Spleen (tissue), 11 donors: ENCODE measurements at regions not wholly inside any gene's neighbourhood (a gene's known extent, or its start where the extent isn't known, plus 50 kb on each side); places are given as distances from the start of the nearest gene placed in this dataset.
A peak's percentile ranks its signal among the peaks of the same experiment; 100 is the strongest.

Experiments
- DNase-seq: peaks from one replicate; pipeline ENCODE4 v3.0.0-alpha.2; 2020
- H3K27ac ChIP-seq, 8 donors: fragments of 200-600 bp; sonication (generic) in 7 of 8; 1 replicate in 4 of 8; 2 replicates in 4 of 8; pipeline versions ENCODE4 v1.5.0 to v1.8.0; 2016 to 2021; ENCODE audit warnings: inconsistent platforms in 4 of 8, mild to moderate bottlenecking in 4 of 8, moderate library complexity in 1 of 8
- H3K27me3 ChIP-seq, 7 donors: fragments of 200-600 bp; sonication (generic) in 6 of 7; replicated peaks in 1 of 7; 1 replicate in 4 of 7; 2 replicates in 3 of 7; pipeline versions ENCODE4 v1.5.0 to v1.8.0; 2016 to 2021; ENCODE audit warnings: inconsistent platforms in 3 of 7, mild to moderate bottlenecking in 1 of 7
- H3K36me3 ChIP-seq, 6 donors: fragments of 200-600 bp; sonication (generic) in 5 of 6; 1 replicate in 4 of 6; 2 replicates in 2 of 6; pipeline versions ENCODE4 v1.5.0 to v1.8.0; 2016 to 2021; ENCODE audit warnings: inconsistent platforms in 2 of 6
- H3K4me1 ChIP-seq, 6 donors: fragments of 200-600 bp; sonication (generic) in 5 of 6; 1 replicate in 3 of 6; 2 replicates in 3 of 6; pipeline versions ENCODE4 v1.5.0 to v1.8.0; 2016 to 2021; ENCODE audit warnings: inconsistent platforms in 3 of 6
- H3K4me3 ChIP-seq, 8 donors: fragments of 200-600 bp; sonication (generic) in 7 of 8; 1 replicate in 4 of 8; 2 replicates in 4 of 8; pipeline versions ENCODE4 v1.5.0 to v1.8.0; 2016 to 2021; ENCODE audit warnings: inconsistent platforms in 4 of 8, mild to moderate bottlenecking in 4 of 8, moderate library complexity in 2 of 8
- H3K9me3 ChIP-seq, 8 donors: fragments of 200-600 bp; sonication (generic) in 7 of 8; 1 replicate in 4 of 8; 2 replicates in 4 of 8; pipeline versions ENCODE4 v1.5.0 to v1.8.0; 2016 to 2021; ENCODE audit warnings: inconsistent platforms in 4 of 8
- POLR2A ChIP-seq, 3 donors: fragments of 450-650 bp; IDR thresholded peaks; one replicate each; pipeline ENCODE4 v1.5.1; 2017; ENCODE audit warnings: antibody characterized with exemption in 3 of 3, mild to moderate bottlenecking in 1 of 3
- POLR2AphosphoS5 ChIP-seq, 3 donors: sonication (generic); formaldehyde crosslinking; IDR thresholded peaks; one replicate each; pipeline ENCODE4 v1.5.1; 2017; ENCODE audit warnings: antibody characterized with exemption in 3 of 3
- WGBS, 5 donors: extraction: QIAGEN DNeasy Blood & Tissue Kit in 3 of 5; methylation state at CpG; one replicate each; pipeline versions ENCODE4 v1.1.5 to v1.1.7; 2013 to 2018; 5-methylcytosine and 5-hydroxymethylcytosine counted together
- intact Hi-C: fragments of 100-400 bp; cut with DNase I; formaldehyde crosslinking; loops from one replicate; pipeline ENCODE4 v1.15.0; 2023; ENCODE audit warnings: low total_unique reads
- TF ChIP-seq, protein P1 (sequence below), 11 experiments: fragments of 200-600 bp in 7 of 11; fragments of 450-650 bp in 4 of 11; sonication (generic) in 4 of 11; IDR thresholded peaks in 8 of 11; conservative IDR thresholded peaks in 3 of 11; 1 replicate in 7 of 11; 2 replicates in 4 of 11; pipeline versions ENCODE4 v1.4.0 to v1.8.0; 2016 to 2021; ENCODE audit warnings: antibody characterized with exemption in 11 of 11, inconsistent platforms in 4 of 11, mild to moderate bottlenecking in 1 of 11
- donor health status: healthy with polysubstance abuse.
- donor health status: DM: no; HTN: no; CAD: no; lungs with moderate emphysema.
- donor health status: DM: no; HTN: no; CAD: no.
- donor health status: Bipolar disorder and iron deficiency.
- donor health status: healthy.
- donor health status: DM: no; HTN: no; CAD: no.
- donor health status: DM: yes; HTN: yes; CAD: no.

GRCh38 chr3:21860082-21860475 is 109.1 kb upstream of the ZNF385D start:
- intact Hi-C loops: no loop called here
- peaks cover 0 to 9% (median 0%) of the 10 kb centered on the region in 8 donors for H3K9me3 ChIP-seq
- H3K27me3 ChIP-seq: no peaks in the 10 kb centered on the region
- TF ChIP-seq, protein P1, sequence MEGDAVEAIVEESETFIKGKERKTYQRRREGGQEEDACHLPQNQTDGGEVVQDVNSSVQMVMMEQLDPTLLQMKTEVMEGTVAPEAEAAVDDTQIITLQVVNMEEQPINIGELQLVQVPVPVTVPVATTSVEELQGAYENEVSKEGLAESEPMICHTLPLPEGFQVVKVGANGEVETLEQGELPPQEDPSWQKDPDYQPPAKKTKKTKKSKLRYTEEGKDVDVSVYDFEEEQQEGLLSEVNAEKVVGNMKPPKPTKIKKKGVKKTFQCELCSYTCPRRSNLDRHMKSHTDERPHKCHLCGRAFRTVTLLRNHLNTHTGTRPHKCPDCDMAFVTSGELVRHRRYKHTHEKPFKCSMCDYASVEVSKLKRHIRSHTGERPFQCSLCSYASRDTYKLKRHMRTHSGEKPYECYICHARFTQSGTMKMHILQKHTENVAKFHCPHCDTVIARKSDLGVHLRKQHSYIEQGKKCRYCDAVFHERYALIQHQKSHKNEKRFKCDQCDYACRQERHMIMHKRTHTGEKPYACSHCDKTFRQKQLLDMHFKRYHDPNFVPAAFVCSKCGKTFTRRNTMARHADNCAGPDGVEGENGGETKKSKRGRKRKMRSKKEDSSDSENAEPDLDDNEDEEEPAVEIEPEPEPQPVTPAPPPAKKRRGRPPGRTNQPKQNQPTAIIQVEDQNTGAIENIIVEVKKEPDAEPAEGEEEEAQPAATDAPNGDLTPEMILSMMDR (IDR thresholded peaks at IDR 0.05 in 8 of 11, conservative IDR thresholded peaks at IDR 0.05 in 3 of 11): no peak
- TF ChIP-seq POLR2A (IDR thresholded peaks at IDR 0.05): no peak
- TF ChIP-seq POLR2AphosphoS5 (IDR thresholded peaks at IDR 0.05): no peak
- DNase-seq: no peak
- H3K27ac ChIP-seq: peak overlapping the region in 3 of 8 donors; percentile 69 to 74 (median 70)
- H3K4me1 ChIP-seq: peaks cover 0 to 9% (median 0%) of the 10 kb centered on the region in 6 donors
- 43 to 68% (median 58%) methylated on average over 1 of the region's 1 CpG for WGBS, 5 donors
- no peaks in the 10 kb centered on the region for H3K36me3 ChIP-seq
- no peak overlapping the region for H3K4me3 ChIP-seq

DNA sequence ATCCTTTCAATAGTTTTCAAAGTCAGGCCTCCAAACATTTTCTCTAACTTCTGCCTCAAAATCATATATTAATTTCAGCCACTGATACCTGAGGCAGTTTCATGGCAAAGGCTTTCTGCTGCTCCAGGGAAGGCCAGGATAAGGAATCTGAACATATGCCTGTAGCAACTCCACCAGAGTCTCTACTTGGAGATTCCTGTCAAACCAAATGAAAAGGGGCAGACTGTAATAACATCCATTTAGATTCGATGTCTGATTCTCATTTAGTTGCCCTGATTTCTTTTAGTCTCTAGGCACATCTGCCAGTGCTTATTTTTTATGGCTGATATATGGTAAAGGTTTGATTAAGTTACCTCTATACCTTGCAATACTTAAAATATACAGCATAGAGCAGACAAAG is 109.6 kb upstream of the ZNF385D start:
- intact Hi-C loops: no loop called here
- Histone ChIP-seq H3K9me3 (peaks cover 0 to 9% (median 0%) of the 10 kb centered on the region in 8 donors), H3K4me3 (no peak overlapping the region), H3K27ac (no peak overlapping the region), H3K4me1 (peaks cover 0 to 9% (median 0%) of the 10 kb centered on the region in 6 donors), H3K36me3 (no peaks in the 10 kb centered on the region), H3K27me3 (no peaks in the 10 kb centered on the region)
- 71 to 89% (median 78%) methylated on average over 1 of the region's 1 CpG for WGBS, 5 donors
- DNase-seq: no peak
- no peak for TF ChIP-seq POLR2A (IDR thresholded peaks at IDR 0.05)
- TF ChIP-seq, protein P1 (IDR thresholded peaks at IDR 0.05 in 8 of 11, conservative IDR thresholded peaks at IDR 0.05 in 3 of 11): no peak
- TF ChIP-seq POLR2AphosphoS5 (IDR thresholded peaks at IDR 0.05): no peak

- no peak overlapping the region for H3K27ac ChIP-seq
- no peaks in the 10 kb centered on the region for H3K4me1 ChIP-seq
- 62 to 93% (median 71%) methylated on average over 2 of the region's 2 CpGs for WGBS, 5 donors
- TF ChIP-seq POLR2AphosphoS5 (IDR thresholded peaks at IDR 0.05): no peak
- TF ChIP-seq, protein P1 (IDR thresholded peaks at IDR 0.05 in 8 of 11, conservative IDR thresholded peaks at IDR 0.05 in 3 of 11): no peak
- no peaks in the 10 kb centered on the region for H3K36me3 ChIP-seq
- peaks cover 0 to 17% (median 8%) of the 10 kb centered on the region in 8 donors for H3K9me3 ChIP-seq
- no peak for DNase-seq
- intact Hi-C loops: no loop called here
- H3K4me3 ChIP-seq: no peak overlapping the region
- H3K27me3 ChIP-seq: no peaks in the 10 kb centered on the region
Measured at GRCh38 chr3:21876782-21877181, 125.8 kb upstream of the ZNF385D start.

DNA sequence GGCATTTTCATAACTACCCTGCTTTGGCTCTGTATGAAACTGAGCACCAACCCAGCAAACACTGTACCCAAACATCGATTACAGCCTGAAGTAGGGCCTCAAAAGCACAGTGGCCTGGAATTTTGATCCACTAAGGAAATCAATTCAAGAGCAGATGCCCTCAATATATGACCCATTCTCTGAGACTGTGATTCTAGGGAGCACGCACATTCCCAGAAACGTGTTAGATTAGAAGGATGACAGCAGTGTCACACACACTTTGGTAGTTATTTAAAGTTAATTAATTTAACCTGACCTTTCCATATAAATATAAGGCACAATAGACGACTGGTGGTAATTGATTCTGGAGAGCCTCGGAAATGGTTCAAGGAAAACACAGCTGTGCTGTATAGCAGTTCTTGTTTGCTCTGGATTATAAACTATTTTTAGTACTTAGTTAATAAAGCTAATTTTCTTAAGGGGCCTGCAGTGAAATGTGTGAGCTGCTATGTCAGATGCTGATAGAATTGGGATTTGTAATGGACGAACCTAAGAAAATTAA is 126.3 kb upstream of the ZNF385D start:
- Histone ChIP-seq H3K4me3 (no peak overlapping the region), H3K4me1 (no peaks in the 10 kb centered on the region), H3K27me3 (no peaks in the 10 kb centered on the region), H3K36me3 (no peaks in the 10 kb centered on the region), H3K27ac (no peak overlapping the region), H3K9me3 (peaks cover 0 to 17% (median 8%) of the 10 kb centered on the region in 8 donors)
- 81 to 90% (median 86%) methylated on average over 6 of the region's 6 CpGs for WGBS, 5 donors
- no peak for DNase-seq
- TF ChIP-seq POLR2A (IDR thresholded peaks at IDR 0.05) (no peak), POLR2AphosphoS5 (IDR thresholded peaks at IDR 0.05) (no peak)
- TF ChIP-seq, protein P1 (IDR thresholded peaks at IDR 0.05 in 8 of 11, conservative IDR thresholded peaks at IDR 0.05 in 3 of 11): no peak
- intact Hi-C loops: no loop called here
